ENCODE measurements at regions not wholly inside any gene's neighbourhood (a gene's known extent, or its start where the extent isn't known, plus 50 kb on each side); places are given as distances from the start of the nearest gene placed in this dataset.
"Not testable (repeated sequence)": the region's sequence is repeated elsewhere in the genome, so short reads cannot be mapped to it uniquely, and the experiment has no call there.

DNA sequence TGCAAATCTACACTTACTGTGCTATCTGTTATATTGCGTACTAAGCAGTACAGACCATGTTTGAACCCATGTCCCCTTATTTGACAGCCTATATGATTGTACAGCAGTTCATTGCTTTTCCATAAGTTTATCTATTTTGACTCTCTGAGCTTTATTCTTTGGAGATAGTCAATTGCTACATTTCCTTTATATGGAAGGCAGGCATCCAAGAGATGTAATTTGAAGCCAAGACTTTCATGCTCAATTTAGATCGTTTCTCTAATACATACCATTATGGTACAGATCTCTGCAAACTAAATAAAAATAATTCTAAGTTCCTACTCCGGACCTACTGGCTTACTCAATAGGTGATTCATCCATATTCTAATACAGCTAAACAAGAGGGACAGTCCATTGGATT is 424.8 kb downstream of the TMEM38B start:
- DNase-seq, result no peak

DNA sequence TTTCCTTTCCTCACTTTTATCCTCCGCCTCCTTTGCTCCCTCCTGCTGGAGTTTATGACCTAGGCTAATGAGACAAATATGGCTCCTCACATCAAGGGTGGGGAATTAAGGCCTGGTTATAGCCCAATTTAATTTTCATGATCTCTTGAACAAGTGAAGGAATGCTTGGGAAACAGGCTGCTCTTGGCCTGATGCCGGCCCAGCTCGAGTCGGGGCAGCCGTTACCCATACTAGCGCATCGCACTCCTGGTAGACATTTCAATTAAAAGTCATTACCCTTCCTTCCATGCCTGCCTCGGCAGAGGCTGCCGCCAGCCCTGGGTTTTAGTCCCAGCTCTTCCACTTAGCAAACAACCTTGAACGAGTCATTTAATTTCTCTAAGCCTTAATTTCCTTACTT is 425.7 kb downstream of the TMEM38B start:
- no peak for DNase-seq

DNA sequence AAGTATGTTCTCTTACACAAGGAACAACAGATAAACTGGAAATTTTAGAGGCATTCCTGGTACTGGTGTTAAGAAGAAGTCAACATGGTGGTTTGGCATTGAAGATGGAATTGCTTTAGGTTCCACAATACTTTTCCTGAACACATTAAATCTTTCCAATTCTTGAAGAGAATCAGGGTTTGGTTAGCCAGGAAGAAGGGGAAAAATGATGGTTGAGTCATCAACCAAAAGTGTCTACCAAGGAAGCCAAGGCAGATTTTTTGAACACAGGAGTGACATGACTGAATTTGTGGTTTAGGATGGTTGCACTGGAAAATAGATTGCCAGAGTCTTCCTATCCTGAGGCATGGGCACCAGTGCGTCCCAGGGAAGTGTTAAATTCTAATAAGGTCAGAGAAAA is 433.4 kb downstream of the TMEM38B start:
- no peak for DNase-seq

DNA sequence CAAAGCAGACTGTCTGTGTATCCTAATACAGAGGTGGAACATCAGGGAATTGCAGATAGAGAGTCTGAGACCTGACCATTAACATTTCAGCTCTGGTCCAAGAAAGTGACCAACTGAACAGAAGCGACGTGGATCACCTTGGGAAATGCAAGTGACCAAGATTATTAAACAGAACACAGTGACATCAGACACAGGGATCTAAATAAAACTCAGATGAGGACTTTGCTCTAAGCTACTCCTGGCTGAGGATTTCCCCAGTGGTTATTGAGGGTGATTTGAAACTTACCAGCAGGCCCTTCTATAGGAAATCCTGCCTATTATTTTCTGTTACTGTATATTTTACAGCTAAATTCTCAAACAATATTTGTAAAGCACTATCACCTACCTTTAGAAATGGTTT is 436.0 kb downstream of the TMEM38B start:
- no peak for DNase-seq

GRCh38 chr9:106143781-106144180 is 449.4 kb downstream of the TMEM38B start:
- DNase-seq, result no peak

GRCh38 chr9:106146066-106146840 is 451.9 kb downstream of the TMEM38B start:
- no peak for DNase-seq

GRCh38 chr9:106146886-106147285 is 452.5 kb downstream of the TMEM38B start:
- no peak for DNase-seq

- DNase-seq, result no peak
These were observed 455.6 kb downstream of the TMEM38B start for GRCh38 chr9:106149956-106150355.

- DNase-seq, result no peak
These were observed 462.1 kb downstream of the TMEM38B start for GRCh38 chr9:106156465-106156864.

- DNase-seq, result no peak
These were observed 477.9 kb downstream of the TMEM38B start for GRCh38 chr9:106172265-106172664.

GRCh38 chr9:106174346-106174745 is 480.0 kb downstream of the TMEM38B start:
- no peak for DNase-seq

GRCh38 chr9:106177216-106177615 is 482.9 kb downstream of the TMEM38B start:
- DNase-seq, result no peak

- no peak for DNase-seq
These were observed 484.9 kb downstream of the TMEM38B start for GRCh38 chr9:106179191-106179590.

- not testable (repeated sequence) for DNase-seq
These were observed 509.6 kb downstream of the TMEM38B start for GRCh38 chr9:106203815-106204516.

- DNase-seq, result no peak
These were observed 513.0 kb downstream of the TMEM38B start for GRCh38 chr9:106207298-106207697.

GRCh38 chr9:106218427-106218826 is 524.1 kb downstream of the TMEM38B start:
- DNase-seq, result no peak

- no peak for DNase-seq
These were observed 524.5 kb downstream of the TMEM38B start for GRCh38 chr9:106218854-106219253.

DNA sequence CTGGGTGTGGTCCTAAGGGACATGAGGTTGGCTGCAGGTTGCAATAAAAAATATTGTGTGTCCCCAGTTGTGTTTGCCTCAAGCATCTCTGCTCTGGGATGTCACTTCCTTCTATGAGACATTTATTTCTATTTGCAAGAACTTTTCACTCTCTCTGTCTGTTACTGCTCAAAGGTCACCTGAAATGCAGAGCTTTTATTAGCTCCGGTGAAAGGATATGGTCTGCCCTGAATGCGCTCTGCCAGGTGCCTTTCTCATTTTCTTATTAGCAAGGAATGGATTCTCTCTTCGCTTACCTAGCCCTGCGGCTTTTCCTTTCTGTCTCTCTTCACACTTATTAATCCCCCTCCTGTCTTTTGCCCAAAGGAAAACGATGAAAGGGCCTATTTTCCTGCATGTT is 526.1 kb downstream of the TMEM38B start:
- no peak for DNase-seq

- no peak for DNase-seq
These were observed 534.5 kb downstream of the TMEM38B start for GRCh38 chr9:106228861-106229260.

DNA sequence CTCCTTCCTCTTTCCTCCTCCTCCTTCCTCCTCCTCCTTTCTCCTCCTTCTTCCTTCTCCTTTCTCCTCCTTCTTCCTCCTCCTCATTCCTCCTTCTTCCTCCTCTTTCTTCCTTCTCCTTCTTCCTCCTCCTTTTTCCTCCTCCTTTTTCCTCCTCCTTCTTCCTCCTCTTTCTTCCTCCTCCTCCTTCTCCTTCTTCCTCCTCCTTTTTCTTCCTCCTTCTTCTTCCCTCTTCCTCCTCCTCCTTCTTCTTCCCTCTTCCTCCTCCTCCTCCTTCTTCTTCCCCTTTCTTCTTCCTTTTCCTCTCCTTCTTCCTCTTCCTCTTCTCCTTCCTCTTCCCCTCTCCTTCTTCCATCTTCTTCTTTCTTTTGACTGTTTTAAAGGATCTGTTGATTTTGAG is 538.8 kb downstream of the TMEM38B start:
- no peak for DNase-seq

DNA sequence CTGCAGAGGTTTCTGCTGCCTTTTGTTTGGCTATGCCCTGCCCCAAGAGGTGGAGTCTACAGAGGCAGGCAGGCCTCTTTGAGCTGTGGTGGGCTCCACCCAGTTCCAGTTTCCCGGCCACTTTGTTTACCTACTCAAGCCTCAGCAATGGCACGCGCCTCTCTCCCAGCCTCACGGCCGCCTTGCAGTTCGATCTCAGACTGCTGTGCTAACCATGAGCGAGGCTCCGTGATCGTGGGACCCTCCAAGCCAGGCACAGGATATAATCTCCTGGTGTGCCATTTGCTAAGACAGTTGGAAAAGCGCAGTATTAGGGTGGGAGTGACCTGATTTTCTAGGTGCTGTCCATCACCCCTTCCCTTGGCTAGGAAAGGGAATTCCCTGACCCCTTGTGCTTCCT is 566.6 kb downstream of the TMEM38B start:
- not testable (repeated sequence) for DNase-seq

GRCh38 chr9:106277966-106278365 is 583.6 kb downstream of the TMEM38B start:
- no peak for DNase-seq

DNA sequence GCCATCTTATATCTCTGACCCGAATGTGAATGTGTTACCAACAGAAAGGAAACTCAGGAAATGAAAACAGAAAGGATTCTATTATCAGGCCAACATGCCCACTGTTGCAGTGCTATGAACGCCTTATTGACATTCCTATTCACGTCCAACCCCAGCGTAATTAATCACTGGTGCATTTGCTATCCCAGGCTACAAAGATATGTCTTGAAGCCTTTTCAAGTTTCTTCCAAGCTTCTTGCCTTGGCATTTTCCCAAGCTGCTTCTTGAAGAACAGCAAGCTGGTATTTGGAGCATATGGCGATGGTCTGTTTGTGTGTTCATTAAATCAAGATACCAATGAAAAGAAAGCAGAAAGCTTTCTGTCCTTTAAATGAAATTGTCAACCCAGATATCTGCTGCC is 579.2 kb upstream of the ZNF462 start:
- no peak for DNase-seq

- DNase-seq, result peak; percentile 31
These were observed 578.7 kb upstream of the ZNF462 start for GRCh38 chr9:106284296-106284695.

- peak; percentile 7 for DNase-seq
These were observed 576.7 kb upstream of the ZNF462 start for GRCh38 chr9:106286249-106286648.
